SU-DHL-6 (cell line): ENCODE measurements at regions not wholly inside any gene's neighbourhood (a gene's known extent, or its start where the extent isn't known, plus 50 kb on each side); places are given as distances from the start of the nearest gene placed in this dataset.

Experiments used
- CTCF ChIP-seq: fragments of 200-600 bp; sonication (generic); IDR thresholded peaks from one replicate; pipeline ENCODE4 v1.5.1; 2017; ENCODE audit warnings: antibody characterized with exemption, mild to moderate bottlenecking, low read length, moderate library complexity; ENCODE audit not compliant: insufficient read depth, poor library complexity, severe bottlenecking
- EZH2phosphoT487 ChIP-seq: fragments of 200-600 bp; sonication (generic), shearing (Covaris generic); conservative IDR thresholded peaks from 2 replicates; pipeline ENCODE4 v1.6.1; 2018; ENCODE audit warnings: mild to moderate bottlenecking, antibody characterized with exemption, low read length, moderate library complexity, mixed read lengths

GRCh38 chr9:14021871-14022525, 291.9 kb downstream of the NFIB start:
- TF ChIP-seq CTCF (no peak), EZH2phosphoT487 (no peak)
